ENCODE measurements at regions not wholly inside any gene's neighbourhood (a gene's known extent, or its start where the extent isn't known, plus 50 kb on each side); places are given as distances from the start of the nearest gene placed in this dataset.

- TF ChIP-seq CTCF (IDR thresholded peaks at IDR 0.05; ENCODE audit: low read depth, low read length) (no peak), EZH2phosphoT487 (IDR thresholded peaks at IDR 0.05; ENCODE audit: low read depth) (no peak)
Measured at GRCh38 chr9:71253011-71253410, 131.6 kb upstream of the TRPM3 start.

Measured in OCI-LY3 (cell line).